Coronary artery (tissue), 2 donors: ENCODE measurements at regions not wholly inside any gene's neighbourhood (a gene's known extent, or its start where the extent isn't known, plus 50 kb on each side); places are given as distances from the start of the nearest gene placed in this dataset.

Source experiments
- DNase-seq: peaks from one replicate; pipeline ENCODE4 v3.0.0-alpha.2; 2017; ENCODE audit warnings: low spot score
- H3K27ac ChIP-seq, 2 donors: fragments of 200-600 bp; sonication (generic); one replicate each; pipeline ENCODE4 v1.5.1; 2016 to 2019
- H3K4me3 ChIP-seq: fragments of 200-600 bp; sonication (generic); 2 replicates; pipeline ENCODE4 v1.5.1; 2016; ENCODE audit warnings: mild to moderate bottlenecking, moderate library complexity
- CTCF ChIP-seq: fragments of 200-600 bp; sonication (generic); IDR thresholded peaks from one replicate; pipeline ENCODE4 v1.5.1; 2019; ENCODE audit warnings: antibody characterized with exemption

- TF ChIP-seq CTCF, result no peak
- H3K4me3 ChIP-seq, result no peak overlapping the region
- DNase-seq, result no peak
- no peak overlapping the region for H3K27ac ChIP-seq
Measured at GRCh38 chr15:39298271-39298962, 282.5 kb upstream of the THBS1 start.

GRCh38 chr15:39299486-39300267 lies 281.2 kb upstream of the THBS1 start:
- no peak for TF ChIP-seq CTCF
- H3K27ac ChIP-seq, result peak overlapping the region in 1 of 2 donors; percentile 0
- no peak for DNase-seq
- no peak overlapping the region for H3K4me3 ChIP-seq

DNA sequence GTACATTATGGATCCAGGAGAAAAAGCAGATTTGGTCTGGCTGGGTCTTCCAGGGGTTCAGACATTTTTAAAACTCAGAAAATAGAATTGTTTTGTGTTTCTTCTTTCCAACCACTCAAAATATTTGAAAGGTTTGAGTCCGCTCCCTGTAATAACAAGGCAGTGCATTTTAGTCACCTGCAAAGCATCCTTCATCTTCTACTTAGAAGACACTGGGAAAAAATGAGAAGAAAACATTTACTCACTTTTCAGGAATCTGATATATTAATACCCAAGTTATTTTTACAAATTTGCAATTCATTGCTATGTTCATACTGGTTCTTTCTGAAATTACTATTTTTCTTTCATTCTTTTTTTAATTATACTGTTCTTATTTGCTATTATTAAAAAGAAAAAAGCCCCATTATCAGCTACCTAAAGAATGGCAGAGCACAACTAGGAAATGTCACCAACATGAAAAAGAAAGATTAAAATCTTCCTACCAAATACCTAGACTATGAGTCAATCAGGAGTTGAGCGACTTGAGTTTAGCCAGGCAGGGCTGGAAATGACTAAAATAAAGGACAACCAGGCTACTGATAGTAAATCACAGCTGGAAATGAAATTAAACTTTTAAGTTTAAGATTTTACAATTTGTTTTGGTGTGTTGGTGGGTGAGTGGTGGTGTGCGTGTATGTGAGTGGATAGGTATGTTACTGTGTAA lies 280.3 kb upstream of the THBS1 start:
- no peak for DNase-seq
- TF ChIP-seq CTCF, result no peak
- no peak overlapping the region for H3K4me3 ChIP-seq
- peak overlapping the region; percentile 0 to 46 for H3K27ac ChIP-seq

- Histone ChIP-seq H3K4me3 (no peak overlapping the region), H3K27ac (peak overlapping the region; percentile 67 to 86)
- DNase-seq, result no peak
- TF ChIP-seq CTCF, result no peak
Measured at GRCh38 chr15:39301589-39301999, 279.3 kb upstream of the THBS1 start.

- Histone ChIP-seq H3K4me3 (no peak overlapping the region), H3K27ac (peak overlapping the region in 1 of 2 donors; percentile 11)
- TF ChIP-seq CTCF, result no peak
- no peak for DNase-seq
Measured at GRCh38 chr15:39302936-39303335, 277.9 kb upstream of the THBS1 start.

- TF ChIP-seq CTCF, result no peak
- no peak for DNase-seq
- no peak overlapping the region for H3K27ac ChIP-seq
- H3K4me3 ChIP-seq, result no peak overlapping the region
Measured at GRCh38 chr15:39304201-39304841, 276.6 kb upstream of the THBS1 start.
